ENCODE measurements at regions not wholly inside any gene's neighbourhood (a gene's known extent, or its start where the extent isn't known, plus 50 kb on each side); places are given as distances from the start of the nearest gene placed in this dataset.

DNA sequence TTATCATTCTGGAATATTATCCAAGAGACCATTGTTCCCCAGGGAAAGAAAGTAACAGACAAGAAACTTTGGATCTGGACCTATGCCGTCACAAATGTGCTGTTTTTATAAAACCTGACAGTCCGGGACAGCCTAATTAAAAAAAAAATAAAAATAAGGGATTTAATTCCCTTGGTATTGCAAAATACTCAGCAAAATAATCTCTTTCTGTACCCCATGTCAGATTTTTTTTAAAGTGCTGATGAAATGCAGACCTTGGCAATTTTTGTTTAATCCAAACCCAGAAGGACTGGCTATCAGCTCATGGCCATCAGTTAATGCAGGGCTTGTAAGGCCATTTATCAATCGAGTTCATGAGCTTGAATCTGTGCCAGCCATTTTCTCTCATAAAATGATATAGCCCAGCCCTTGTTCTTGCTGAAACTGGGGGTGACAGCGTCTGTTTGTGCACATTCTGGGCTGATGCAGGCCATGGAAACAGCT, 162.7 kb upstream of the S1PR3 start:
- Histone ChIP-seq H3K27me3 (peaks cover 5% of the 10 kb centered on the region), H3K36me3 (no peaks in the 10 kb centered on the region), H3K4me3 (no peak overlapping the region), H3K27ac (no peak overlapping the region), H3K4me1 (no peaks in the 10 kb centered on the region), H3K9me3 (no peaks in the 10 kb centered on the region)
- DNase-seq (ENCODE audit: low spot score in 2 of 2), result no peak
- 39% methylated on average over 4 of the region's 4 CpGs for WGBS
- TF ChIP-seq EP300 (IDR thresholded peaks at IDR 0.05) (no peak), POLR2AphosphoS5 (IDR thresholded peaks at IDR 0.05) (no peak), POLR2A (IDR thresholded peaks at IDR 0.05) (no peak)
- TF ChIP-seq, protein P1, sequence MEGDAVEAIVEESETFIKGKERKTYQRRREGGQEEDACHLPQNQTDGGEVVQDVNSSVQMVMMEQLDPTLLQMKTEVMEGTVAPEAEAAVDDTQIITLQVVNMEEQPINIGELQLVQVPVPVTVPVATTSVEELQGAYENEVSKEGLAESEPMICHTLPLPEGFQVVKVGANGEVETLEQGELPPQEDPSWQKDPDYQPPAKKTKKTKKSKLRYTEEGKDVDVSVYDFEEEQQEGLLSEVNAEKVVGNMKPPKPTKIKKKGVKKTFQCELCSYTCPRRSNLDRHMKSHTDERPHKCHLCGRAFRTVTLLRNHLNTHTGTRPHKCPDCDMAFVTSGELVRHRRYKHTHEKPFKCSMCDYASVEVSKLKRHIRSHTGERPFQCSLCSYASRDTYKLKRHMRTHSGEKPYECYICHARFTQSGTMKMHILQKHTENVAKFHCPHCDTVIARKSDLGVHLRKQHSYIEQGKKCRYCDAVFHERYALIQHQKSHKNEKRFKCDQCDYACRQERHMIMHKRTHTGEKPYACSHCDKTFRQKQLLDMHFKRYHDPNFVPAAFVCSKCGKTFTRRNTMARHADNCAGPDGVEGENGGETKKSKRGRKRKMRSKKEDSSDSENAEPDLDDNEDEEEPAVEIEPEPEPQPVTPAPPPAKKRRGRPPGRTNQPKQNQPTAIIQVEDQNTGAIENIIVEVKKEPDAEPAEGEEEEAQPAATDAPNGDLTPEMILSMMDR (IDR thresholded peaks at IDR 0.05), result no peak

DNA sequence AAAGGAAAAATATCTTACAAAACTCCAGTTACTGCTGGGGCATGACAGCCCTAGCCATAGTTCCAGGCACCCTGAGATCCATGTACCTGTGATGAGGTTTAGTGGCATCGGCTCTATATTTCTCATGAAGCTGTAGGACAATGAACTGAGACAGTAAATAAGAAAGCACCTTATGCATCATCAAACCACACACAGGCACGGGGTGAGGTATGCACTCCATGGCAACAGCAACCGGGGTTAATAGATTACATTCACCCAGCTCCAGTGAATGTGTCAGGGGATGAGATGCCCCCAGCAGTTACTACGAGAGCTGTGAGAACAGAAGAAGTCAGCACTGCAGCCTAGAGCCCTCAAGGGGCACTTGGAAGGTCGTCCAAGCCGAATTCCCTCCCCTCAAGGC, 162.0 kb upstream of the S1PR3 start:
- H3K9me3 ChIP-seq, result no peaks in the 10 kb centered on the region
- TF ChIP-seq, protein P1 (IDR thresholded peaks at IDR 0.05), result no peak
- TF ChIP-seq EP300 (IDR thresholded peaks at IDR 0.05) (no peak), POLR2AphosphoS5 (IDR thresholded peaks at IDR 0.05) (no peak), POLR2A (IDR thresholded peaks at IDR 0.05) (no peak)
- 75% methylated on average over 6 of the region's 6 CpGs for WGBS
- no peak for DNase-seq (ENCODE audit: low spot score in 2 of 2)
- no peaks in the 10 kb centered on the region for H3K36me3 ChIP-seq
- no peak overlapping the region for H3K4me3 ChIP-seq
- H3K4me1 ChIP-seq, result no peaks in the 10 kb centered on the region
- peaks cover 5% of the 10 kb centered on the region for H3K27me3 ChIP-seq
- no peak overlapping the region for H3K27ac ChIP-seq

DNA sequence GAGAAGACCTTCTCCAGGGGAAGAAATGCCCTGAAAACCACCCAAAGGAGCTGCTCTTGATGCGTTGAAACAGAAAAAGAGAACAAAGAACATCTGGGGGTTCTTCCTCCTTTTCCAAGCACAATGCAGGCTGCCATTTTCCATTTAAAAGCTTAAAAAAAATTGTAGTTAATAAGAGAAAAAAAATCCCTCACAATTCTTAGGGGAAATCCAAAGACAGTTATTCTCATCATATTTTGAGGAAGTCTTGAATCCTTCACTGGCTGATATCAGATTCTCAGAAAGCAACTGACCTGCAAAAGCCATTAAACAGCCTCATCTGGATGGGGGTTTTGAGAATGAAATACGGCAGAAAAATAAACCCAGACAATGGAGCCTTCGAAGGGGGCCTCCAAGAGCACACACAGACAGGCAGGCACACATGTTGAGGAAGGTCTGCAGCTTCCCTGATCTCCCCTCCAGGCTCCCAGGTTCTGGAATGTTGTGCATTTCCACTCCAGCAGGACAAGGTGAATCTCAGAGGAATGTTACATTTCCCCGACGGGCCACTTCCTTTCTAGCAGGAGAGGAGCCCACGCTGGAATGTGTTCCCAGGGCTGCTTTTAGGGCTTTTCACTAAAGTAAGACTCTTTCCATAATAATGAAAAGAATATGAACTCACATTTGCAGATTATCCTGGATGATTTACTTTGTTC, 159.4 kb upstream of the S1PR3 start:
- H3K27ac ChIP-seq, result no peak overlapping the region
- peaks cover 3% of the 10 kb centered on the region for H3K4me1 ChIP-seq
- TF ChIP-seq POLR2AphosphoS5 (IDR thresholded peaks at IDR 0.05) (no peak), POLR2A (IDR thresholded peaks at IDR 0.05) (no peak)
- TF ChIP-seq, protein P1 (IDR thresholded peaks at IDR 0.05), result no peak
- no peak for DNase-seq (ENCODE audit: low spot score in 2 of 2)
- H3K4me3 ChIP-seq, result no peak overlapping the region
- H3K9me3 ChIP-seq, result no peaks in the 10 kb centered on the region
- peaks cover 5% of the 10 kb centered on the region for H3K27me3 ChIP-seq
- no peaks in the 10 kb centered on the region for H3K36me3 ChIP-seq
- WGBS, result 71% methylated on average over 6 of the region's 6 CpGs

DNA sequence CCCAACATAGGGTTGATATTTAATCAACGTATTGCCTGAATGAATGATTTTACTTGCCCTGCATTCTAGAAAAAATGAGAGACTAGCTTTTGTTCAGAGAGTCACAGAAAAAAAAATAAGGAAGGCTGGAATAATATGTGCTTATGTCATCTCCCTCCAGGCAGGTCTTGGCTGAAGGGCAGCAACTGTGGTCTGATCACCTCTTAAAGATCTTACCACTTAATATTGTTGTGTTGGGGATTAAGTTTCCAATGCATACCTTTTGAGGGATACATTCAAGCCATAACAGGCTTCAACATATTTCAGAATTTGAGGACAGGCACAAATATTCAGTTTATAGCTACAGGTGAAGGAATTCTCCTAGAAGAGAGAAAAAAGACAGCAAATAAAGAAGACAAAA, 157.3 kb upstream of the S1PR3 start:
- Histone ChIP-seq H3K9me3 (no peaks in the 10 kb centered on the region), H3K4me1 (peaks cover 3% of the 10 kb centered on the region), H3K27me3 (peaks cover 2% of the 10 kb centered on the region), H3K36me3 (no peaks in the 10 kb centered on the region), H3K4me3 (no peak overlapping the region), H3K27ac (no peak overlapping the region)
- TF ChIP-seq POLR2AphosphoS5 (IDR thresholded peaks at IDR 0.05), result no peak
- no peak for TF ChIP-seq EP300 (IDR thresholded peaks at IDR 0.05)
- TF ChIP-seq, protein P1 (IDR thresholded peaks at IDR 0.05), result no peak
- TF ChIP-seq POLR2A (IDR thresholded peaks at IDR 0.05), result no peak
- WGBS, result 77% methylated on average over 1 of the region's 1 CpG
- DNase-seq (ENCODE audit: low spot score in 2 of 2), result no peak

DNA sequence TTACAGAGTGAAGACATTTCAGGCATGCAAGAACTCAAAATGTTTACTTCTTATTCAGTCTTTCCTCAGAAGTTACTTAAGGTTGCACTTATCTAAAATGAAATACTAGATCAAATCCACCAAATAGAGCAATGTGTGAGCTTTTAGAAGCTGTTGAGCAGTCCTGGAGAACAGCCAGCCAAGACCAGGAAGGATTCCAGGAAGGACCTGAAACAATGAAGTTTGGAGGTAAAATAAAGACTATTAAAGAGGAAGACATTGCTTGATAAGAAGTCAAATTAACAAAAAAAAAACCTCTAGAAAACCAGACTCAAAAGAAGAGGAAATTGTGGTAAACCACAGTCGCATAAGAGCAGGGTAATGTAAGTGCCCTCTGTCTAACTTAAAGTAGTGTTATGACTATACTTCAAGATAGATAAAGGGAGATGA, 156.2 kb upstream of the S1PR3 start:
- WGBS, result 50% methylated on average over 1 of the region's 1 CpG
- Histone ChIP-seq H3K4me3 (no peak overlapping the region), H3K4me1 (peaks cover 3% of the 10 kb centered on the region), H3K27me3 (peaks cover 2% of the 10 kb centered on the region), H3K36me3 (no peaks in the 10 kb centered on the region), H3K9me3 (no peaks in the 10 kb centered on the region), H3K27ac (no peak overlapping the region)
- DNase-seq (ENCODE audit: low spot score in 2 of 2), result no peak
- TF ChIP-seq POLR2AphosphoS5 (IDR thresholded peaks at IDR 0.05) (no peak), POLR2A (IDR thresholded peaks at IDR 0.05) (no peak), EP300 (IDR thresholded peaks at IDR 0.05) (no peak)
- TF ChIP-seq, protein P1 (IDR thresholded peaks at IDR 0.05), result no peak

Data from suprapubic skin (tissue), 4 donors.